HepG2 (cell line): ENCODE measurements at regions not wholly inside any gene's neighbourhood (a gene's known extent, or its start where the extent isn't known, plus 50 kb on each side); places are given as distances from the start of the nearest gene placed in this dataset.
A peak's percentile ranks its signal among the peaks of the same experiment; 100 is the strongest.

Experiments used
- AGO1 ChIP-seq: fragments of 200-400 bp; formaldehyde crosslinking; IDR thresholded peaks from 2 replicates; pipeline ENCODE4 v1.6.1; 2017; ENCODE audit warnings: mild to moderate bottlenecking, low read depth, low read length, moderate library complexity; ENCODE audit not compliant: poor library complexity, severe bottlenecking
- CEBPB ChIP-seq: IDR thresholded peaks from 2 replicates; pipeline ENCODE4 v1.6.1; 2011; ENCODE audit warnings: low read depth, low read length, improper control_type of control experiment, borderline replicate concordance
- MIER3 ChIP-seq: IDR thresholded peaks from 2 replicates; pipeline ENCODE4 v1.6.1; 2016; ENCODE audit warnings: missing compliant biosample characterization, borderline replicate concordance
- RFX5 ChIP-seq: IDR thresholded peaks from 2 replicates; pipeline ENCODE4 v1.6.1; 2011; ENCODE audit warnings: low read depth, low read length, improper control_type of control experiment
- SMARCC2 ChIP-seq: fragments of 450-650 bp; IDR thresholded peaks from 2 replicates; pipeline ENCODE4 v1.6.1; 2017; ENCODE audit warnings: antibody characterized with exemption, mild to moderate bottlenecking
- STAG1 ChIP-seq: sonication (generic); formaldehyde crosslinking; IDR thresholded peaks from 2 replicates; pipeline ENCODE4 v1.4.0; 2020; ENCODE audit warnings: missing genetic modification reagents
- ZNF609 ChIP-seq: sonication (generic); formaldehyde crosslinking; IDR thresholded peaks from 2 replicates; pipeline ENCODE4 v1.4.0; 2020; ENCODE audit warnings: mild to moderate bottlenecking, missing genetic modification reagents, borderline replicate concordance
- ZSCAN9 ChIP-seq: IDR thresholded peaks from 2 replicates; pipeline ENCODE4 v1.6.1; 2016; ENCODE audit warnings: borderline replicate concordance
- TF ChIP-seq, protein P1 (sequence below): sonication (generic); formaldehyde crosslinking; IDR thresholded peaks from 2 replicates; pipeline ENCODE4 v1.5.0; 2020; ENCODE audit warnings: mild to moderate bottlenecking, missing genetic modification reagents, moderate library complexity
- TF ChIP-seq, protein P2 (sequence below): sonication (generic); formaldehyde crosslinking; IDR thresholded peaks from 2 replicates; pipeline ENCODE4 v1.4.0; 2020; ENCODE audit warnings: missing genetic modification reagents

- TF ChIP-seq, protein P1, sequence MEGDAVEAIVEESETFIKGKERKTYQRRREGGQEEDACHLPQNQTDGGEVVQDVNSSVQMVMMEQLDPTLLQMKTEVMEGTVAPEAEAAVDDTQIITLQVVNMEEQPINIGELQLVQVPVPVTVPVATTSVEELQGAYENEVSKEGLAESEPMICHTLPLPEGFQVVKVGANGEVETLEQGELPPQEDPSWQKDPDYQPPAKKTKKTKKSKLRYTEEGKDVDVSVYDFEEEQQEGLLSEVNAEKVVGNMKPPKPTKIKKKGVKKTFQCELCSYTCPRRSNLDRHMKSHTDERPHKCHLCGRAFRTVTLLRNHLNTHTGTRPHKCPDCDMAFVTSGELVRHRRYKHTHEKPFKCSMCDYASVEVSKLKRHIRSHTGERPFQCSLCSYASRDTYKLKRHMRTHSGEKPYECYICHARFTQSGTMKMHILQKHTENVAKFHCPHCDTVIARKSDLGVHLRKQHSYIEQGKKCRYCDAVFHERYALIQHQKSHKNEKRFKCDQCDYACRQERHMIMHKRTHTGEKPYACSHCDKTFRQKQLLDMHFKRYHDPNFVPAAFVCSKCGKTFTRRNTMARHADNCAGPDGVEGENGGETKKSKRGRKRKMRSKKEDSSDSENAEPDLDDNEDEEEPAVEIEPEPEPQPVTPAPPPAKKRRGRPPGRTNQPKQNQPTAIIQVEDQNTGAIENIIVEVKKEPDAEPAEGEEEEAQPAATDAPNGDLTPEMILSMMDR (CRISPR knock-in tag), result peak; percentile 67
- TF ChIP-seq, protein P2, sequence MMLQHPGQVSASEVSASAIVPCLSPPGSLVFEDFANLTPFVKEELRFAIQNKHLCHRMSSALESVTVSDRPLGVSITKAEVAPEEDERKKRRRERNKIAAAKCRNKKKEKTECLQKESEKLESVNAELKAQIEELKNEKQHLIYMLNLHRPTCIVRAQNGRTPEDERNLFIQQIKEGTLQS (CRISPR knock-in tag), result no peak
- TF ChIP-seq MIER3 (no peak), STAG1 (CRISPR knock-in tag) (peak; percentile 83), ZNF609 (CRISPR knock-in tag) (no peak), RFX5 (no peak), AGO1 (no peak), CEBPB (no peak), SMARCC2 (no peak), ZSCAN9 (CRISPR knock-in tag) (no peak)
- TF ChIP-seq, all 625 proteins: peak for 5
Observed at GRCh38 chr1:94599095-94599813, 57.7 kb upstream of the F3 start (continued).
